SK-MEL-5 (cell line): ENCODE measurements at regions not wholly inside any gene's neighbourhood (a gene's known extent, or its start where the extent isn't known, plus 50 kb on each side); places are given as distances from the start of the nearest gene placed in this dataset.
A peak's percentile ranks its signal among the peaks of the same experiment; 100 is the strongest.

Source experiments
- DNase-seq: peaks from one replicate; pipeline ENCODE4 v3.0.0-alpha.2; 2016; ENCODE audit warnings: low read depth, low spot score
- in situ Hi-C: cut with HindIII; loops from 2 replicates; pipeline ENCODE4 v1.10.0; 2016; ENCODE audit warnings: low sequenced_read_pairs, high pct_unique_total_duplicates, low pct_unique_long_range_greater_than_20kb

DNA sequence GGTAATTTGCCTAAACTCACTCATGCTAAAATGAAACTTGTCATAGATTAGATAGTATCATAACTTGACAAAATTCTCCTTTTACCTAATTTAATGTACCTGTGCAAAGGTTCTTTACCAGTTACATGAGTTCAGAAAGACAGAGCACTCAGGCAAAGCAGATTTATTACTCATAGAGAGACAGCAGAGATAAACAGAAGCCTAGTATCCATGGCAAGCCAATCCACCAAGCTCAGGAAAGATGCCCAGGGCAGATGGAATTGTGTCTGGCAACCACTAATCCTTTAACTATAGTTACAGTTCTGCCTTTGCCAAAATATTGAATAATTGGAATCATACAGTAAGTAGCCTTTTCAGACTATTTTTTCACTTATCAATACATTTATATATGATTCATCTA, 826.2 kb downstream of the TECRL start:
- DNase-seq = no peak
- in situ Hi-C loops = no loop called here

GRCh38 chr4:63580796-63581475, 828.3 kb downstream of the TECRL start:
- no peak for DNase-seq
- in situ Hi-C loops = no loop called here

- in situ Hi-C loops = no loop called here
- DNase-seq = peak; percentile 10
Observed at GRCh38 chr4:63578383-63578782, 830.9 kb downstream of the TECRL start.

DNA sequence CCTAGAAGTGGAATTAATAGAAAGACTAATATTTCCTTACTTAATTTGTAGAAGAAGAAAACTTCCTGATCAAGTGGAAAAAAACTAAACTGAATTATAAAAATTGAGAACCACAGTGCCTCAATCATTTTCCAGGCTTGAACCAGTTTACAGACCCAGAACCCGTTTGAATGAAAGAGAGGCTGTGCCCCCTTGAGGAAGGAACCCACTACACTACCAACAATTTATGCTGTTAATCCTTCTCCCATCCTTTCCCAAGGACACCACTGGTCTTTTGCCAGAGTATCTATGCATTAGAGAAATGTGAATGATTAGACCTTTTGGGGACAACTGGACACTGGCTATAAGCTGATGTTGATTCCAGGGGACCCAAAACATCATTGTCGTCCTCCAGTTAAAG, 842.6 kb downstream of the TECRL start:
- in situ Hi-C loops = no loop called here
- no peak for DNase-seq

- peak; percentile 50 for DNase-seq
- in situ Hi-C loops = no loop called here
Observed at GRCh38 chr4:63563288-63564014, 845.8 kb downstream of the TECRL start.

- no peak for DNase-seq
- in situ Hi-C loops = no loop called here
Observed at GRCh38 chr4:63558709-63559108, 850.5 kb downstream of the TECRL start.

DNA sequence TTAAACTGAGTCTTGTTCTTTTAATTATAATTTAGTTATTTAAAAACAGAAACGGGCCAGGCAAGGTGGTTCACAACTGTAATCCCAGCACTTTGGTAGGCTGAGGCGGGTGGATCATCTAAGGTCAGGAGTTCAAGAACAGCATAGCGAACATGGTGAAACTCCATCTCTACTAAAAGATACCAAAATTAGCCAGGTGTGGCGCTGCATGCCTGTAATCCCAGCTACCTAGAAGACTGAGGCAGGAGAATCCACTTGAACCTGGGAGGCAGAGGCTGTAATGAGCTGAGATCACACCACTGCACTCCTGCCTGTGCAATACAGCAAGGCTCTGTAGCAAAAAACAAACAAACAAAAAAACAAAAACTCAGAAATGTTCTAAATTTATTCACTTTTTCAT, 852.9 kb downstream of the TECRL start:
- no peak for DNase-seq
- in situ Hi-C loops = no loop called here

- in situ Hi-C loops = no loop called here
- DNase-seq = no peak
Observed at GRCh38 chr4:63553123-63553522, 856.1 kb downstream of the TECRL start.

GRCh38 chr4:63541828-63542227, 867.4 kb downstream of the TECRL start:
- in situ Hi-C loops = no loop called here

DNA sequence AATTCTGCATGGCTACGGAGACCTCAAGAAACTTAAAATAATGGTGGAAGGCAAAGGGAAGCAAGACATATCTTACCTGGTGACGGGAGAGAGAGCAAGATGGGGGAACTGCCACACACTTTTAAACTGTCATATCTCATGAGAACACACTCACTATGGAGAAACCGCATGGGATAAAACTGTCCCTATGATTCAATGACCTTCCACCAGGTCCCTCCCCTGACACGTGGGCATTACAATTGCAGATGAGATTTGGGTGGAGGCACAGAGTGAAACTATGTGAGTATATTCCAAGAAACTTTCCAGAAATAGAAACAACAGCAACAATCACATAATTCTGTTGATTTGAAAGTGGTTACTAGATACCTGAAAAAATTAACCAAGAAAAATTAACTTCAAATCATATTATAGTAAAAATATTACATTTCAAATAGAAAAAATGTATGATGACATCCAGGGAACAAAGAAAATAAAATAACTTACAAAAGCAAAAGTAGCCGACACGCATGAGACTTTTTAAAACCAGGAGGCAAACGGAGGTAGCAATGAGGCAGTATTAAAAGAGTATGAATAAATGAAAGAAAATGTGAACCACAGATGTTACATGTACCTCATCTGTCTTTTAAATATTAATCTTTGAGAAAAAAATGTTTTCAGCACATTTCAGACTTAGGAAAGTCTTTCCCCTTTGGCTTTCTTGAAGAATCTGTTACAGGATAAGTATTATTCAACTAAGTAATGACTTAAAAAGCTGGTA, 879.5 kb downstream of the TECRL start:
- no peak for DNase-seq
- in situ Hi-C loops = no loop called here

More at GRCh38 chr4:63541828-63542227, 867.4 kb downstream of the TECRL start:
- no peak for DNase-seq

DNA sequence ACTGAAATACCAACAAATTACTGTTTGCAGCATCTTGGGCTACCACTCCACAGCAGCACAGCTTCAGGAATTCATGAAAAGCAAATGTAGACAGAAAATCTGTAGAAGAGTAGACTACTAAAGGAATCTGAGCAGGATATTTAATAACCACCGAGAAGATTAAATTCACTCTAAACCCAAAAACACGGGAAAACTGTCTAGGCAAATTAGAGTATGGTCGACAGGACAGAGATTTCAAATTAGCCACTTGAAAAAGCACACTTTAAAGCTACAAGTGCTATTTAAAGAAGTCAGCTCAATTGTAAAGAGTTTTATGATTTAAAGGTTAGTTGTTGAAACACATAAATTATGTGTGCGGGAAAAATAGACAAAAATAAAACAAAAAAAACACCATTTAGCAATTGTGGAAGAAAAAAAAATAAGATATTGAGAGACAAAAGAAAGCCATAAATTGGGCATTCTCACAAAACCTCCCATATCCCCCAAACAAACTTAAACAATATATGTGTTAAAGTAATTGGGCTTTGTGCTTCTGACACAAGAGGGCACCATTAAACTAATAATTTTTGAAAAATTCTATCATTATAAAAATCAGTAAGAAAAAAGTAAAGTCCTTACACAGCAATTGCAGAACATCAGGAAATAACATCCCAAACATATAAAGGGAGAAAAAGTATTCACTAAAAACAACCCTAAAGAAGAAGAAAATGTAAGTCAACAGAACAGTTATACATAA, 880.8 kb downstream of the TECRL start:
- DNase-seq = peak; percentile 5
- in situ Hi-C loops = no loop called here

DNA sequence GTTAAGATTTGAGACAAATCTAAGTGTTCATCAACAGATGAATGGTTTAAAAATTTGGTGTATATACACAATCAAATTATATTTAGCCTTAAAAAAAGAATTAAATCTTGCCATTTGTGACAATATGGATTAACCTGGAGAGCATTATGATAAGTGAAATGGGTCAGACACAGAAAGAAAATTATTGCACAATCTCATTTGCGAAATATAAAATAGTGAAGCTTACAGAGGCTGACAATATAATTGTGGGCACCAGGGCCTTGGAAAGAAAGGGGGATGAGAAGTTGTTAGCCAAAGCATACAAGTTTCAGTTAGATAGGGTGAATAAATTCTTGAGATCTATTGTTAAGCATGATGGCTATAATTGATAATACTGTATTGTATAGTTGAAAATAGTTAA, 883.0 kb downstream of the TECRL start:
- no peak for DNase-seq
- in situ Hi-C loops = no loop called here

DNA sequence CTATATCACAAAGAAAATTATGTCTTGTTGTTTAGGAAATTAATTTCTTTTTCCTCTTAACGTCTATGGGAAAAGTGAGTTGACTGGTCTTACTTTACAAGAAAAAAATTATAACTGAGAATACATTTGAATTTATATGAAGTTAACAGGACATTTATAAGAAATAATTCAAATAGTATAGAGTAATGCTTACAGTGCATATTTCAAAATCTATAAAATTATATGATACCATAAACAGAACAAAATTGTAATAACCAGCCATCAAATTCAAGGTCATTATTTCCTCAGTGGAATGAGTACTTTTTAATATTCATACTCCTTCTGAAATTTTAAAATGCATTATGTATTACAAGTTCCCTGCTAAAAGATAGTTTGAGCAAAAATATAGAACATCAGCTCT, 884.5 kb downstream of the TECRL start:
- in situ Hi-C loops = no loop called here
- no peak for DNase-seq

DNA sequence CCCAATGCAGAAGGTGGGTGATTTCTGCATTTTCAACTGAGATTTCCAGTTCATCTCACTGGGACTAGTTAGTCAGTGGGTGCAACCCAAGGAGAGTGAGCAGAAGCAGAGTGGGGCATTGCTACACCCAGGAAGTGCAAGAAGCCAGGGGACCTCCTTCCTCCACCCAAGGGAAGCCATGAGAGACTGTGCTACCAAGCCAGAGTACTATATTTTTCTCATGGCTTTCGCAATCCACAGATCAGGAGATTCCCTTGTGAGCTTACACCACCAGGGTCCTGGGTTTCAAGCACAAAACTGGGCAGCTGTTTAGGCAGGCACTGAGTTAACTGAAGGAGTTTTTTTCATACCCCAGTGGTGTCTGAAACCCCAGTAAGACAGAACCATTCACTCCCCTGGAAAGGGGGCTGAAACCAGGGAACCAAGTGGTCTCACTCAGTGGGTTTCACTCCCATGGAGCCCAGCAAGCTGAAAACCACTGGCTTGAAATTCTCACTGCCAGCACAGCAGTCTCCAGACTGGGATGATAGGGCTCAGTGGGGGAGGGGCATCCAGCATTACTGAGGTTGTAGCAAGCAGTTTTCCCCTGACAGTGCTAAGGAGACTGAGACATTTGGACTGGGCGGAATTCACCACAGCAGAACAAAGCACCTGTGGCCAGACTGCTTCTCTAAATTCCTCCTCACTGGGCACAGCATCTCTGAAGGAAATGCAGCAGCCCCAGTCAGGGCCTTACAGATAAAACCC, 903.4 kb downstream of the TECRL start:
- in situ Hi-C loops = no loop called here
- no peak for DNase-seq

- in situ Hi-C loops = no loop called here
- DNase-seq = no peak
Observed at GRCh38 chr4:63493265-63493664, 916.0 kb downstream of the TECRL start.

GRCh38 chr4:63492515-63492914, 916.7 kb downstream of the TECRL start:
- no peak for DNase-seq
- in situ Hi-C loops = no loop called here

DNA sequence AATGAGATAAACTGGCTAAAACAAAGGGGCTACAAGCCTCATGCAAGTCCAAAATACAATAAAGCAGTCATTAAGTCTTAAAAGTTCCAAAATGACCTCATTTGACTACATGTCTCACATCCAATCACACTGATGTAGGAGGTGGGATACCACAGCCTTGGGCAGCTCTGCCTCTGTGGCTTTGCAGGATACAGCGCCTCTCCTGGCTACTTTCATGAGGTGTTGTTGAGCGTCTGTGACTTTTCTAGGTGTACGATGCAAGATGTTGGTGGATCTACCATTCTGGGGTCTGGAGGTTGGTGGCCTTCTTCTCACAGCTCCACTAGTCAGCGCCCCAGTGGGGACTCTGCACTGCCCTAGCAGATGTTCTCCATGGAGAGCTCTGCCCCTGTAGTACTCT, 944.9 kb downstream of the TECRL start:
- DNase-seq = peak; percentile 2
- in situ Hi-C loops = no loop called here
